GM19328 (cell line): ENCODE measurements at regions not wholly inside any gene's neighbourhood (a gene's known extent, or its start where the extent isn't known, plus 50 kb on each side); places are given as distances from the start of the nearest gene placed in this dataset.
"Not testable (repeated sequence)": the region's sequence is repeated elsewhere in the genome, so short reads cannot be mapped to it uniquely, and the experiment has no call there.

ENCODE experiments used
- ATAC-seq: cut with Tn5 transposase; IDR thresholded peaks from one replicate; pipeline ENCODE4 v1.9.1; 2021; ENCODE audit warnings: mild to moderate bottlenecking, moderate library complexity; ENCODE audit not compliant: unreplicated experiment

DNA sequence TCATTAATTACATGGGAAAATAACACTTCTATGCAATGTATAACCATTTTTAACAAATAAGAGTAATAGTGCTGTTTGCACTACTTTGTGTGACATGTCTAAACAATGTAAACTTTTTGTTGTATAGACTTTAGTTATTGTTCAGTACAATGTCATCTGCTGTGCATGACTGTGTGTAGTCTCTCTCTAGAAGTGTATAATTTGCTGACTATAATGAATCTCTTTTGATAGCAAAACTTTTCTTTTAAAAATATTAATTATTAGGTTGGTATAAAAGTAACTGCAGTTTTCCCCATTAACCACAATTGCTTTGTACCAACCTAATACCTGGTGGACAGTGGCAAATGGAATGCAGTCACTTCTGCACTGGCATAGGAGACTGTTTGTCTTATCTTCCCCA is 124.2 kb upstream of the SGK1 start:
- ATAC-seq = no peak

- ATAC-seq = no peak
Measured at GRCh38 chr6:134438837-134439236, 120.9 kb upstream of the SGK1 start.

GRCh38 chr6:134437376-134437775 is 119.5 kb upstream of the SGK1 start:
- ATAC-seq = no peak

- no peak for ATAC-seq
Measured at GRCh38 chr6:134436950-134437349, 119.0 kb upstream of the SGK1 start.

- ATAC-seq = peak; percentile 85
Measured at GRCh38 chr6:134436281-134436815, 118.4 kb upstream of the SGK1 start.

- peak; percentile 22 for ATAC-seq
Measured at GRCh38 chr6:134435814-134436280, 117.9 kb upstream of the SGK1 start.

DNA sequence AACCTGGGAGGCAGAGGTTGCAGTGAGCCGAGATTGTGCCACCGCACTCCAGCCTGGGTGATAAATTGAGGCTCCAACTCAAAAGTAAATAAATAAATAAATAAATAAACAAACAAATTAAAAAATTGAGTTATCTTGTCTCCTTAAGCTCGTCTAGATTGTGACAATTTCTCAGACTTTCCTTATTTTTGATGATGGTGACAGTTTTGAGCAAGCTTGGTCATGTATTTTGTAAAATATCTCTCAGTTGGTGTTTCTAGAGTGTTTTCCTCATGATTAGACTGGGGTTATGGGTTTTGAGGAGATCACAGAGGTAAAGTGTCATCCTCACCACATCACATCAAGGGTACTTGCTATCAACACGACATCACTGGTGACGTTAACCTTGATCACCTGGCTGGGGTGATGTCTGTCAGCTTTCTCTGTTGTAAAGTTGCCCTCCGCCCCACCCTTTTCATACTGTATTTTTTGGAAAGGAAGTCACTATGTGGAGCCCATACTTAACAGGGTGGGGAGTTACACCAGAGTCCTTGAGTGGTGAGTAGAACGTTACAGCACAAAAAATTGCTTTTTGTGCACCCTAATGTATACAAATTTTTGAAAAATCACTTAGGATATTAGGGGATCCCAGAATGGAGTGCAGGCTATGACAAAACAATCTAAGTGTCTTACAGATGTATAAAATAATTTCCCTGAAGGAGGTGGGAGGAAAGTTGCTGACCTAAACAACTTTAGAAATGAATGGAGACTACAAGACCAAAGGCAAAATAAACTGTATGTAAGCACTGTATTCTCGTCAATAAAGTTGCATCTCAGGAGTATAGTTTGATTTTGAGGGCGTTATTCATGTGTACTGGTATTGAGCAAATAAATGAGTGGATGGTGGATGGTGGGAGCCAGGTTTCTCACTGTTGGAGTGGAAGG is 116.4 kb upstream of the SGK1 start:
- no peak for ATAC-seq

- no peak for ATAC-seq
Measured at GRCh38 chr6:134432036-134432435, 114.1 kb upstream of the SGK1 start.

- no peak for ATAC-seq
Measured at GRCh38 chr6:134431421-134431859, 113.5 kb upstream of the SGK1 start.

DNA sequence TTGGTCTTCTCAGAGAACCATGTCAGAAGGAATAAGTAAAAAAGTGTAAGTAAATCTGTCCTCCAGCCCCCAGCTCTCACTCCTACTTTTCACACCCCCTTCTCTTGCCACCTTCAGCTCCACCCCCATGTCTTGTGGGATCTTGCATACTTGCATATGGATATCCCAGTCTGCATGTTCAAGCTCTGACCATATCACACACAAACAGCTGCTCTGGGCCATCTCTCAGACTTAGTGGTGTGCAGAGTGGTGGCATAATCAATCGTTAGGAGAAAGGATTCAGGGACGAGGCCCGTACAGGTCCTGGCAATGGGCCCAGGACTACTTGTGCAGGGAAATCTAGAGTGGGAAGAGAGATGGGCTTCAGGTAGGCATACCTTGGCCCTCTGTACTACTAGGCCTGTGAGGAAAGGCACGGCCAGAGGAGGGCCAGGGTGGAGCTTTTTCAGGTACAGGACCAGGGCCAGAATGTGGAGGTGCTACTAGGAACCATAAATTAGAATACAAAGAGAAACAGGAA is 112.0 kb upstream of the SGK1 start:
- ATAC-seq = no peak

DNA sequence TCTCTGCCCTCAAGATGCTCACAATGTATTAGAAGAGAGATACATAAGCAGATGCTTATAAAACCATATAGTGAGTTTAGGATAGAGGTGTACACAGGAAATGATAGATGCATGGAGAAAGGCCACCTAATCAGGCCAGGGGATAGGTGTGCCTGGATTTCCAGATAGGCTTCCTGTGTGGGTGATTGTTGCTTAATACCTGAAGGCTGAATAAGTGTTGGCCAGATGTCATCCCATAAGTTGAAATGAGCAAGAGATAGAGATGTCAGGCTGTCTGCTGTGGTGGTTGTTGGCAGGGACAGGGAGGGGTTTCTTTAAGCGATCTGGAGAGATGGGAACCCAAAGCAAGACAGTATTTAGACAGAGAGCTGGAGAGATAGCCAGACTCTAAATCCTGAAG is 109.8 kb upstream of the SGK1 start:
- no peak for ATAC-seq

- no peak for ATAC-seq
Measured at GRCh38 chr6:134426623-134427022, 108.7 kb upstream of the SGK1 start.

GRCh38 chr6:134425917-134426316 is 108.0 kb upstream of the SGK1 start:
- not testable (repeated sequence) for ATAC-seq

GRCh38 chr6:134425513-134425912 is 107.6 kb upstream of the SGK1 start:
- no peak for ATAC-seq

- no peak for ATAC-seq
Measured at GRCh38 chr6:134424798-134425170, 106.9 kb upstream of the SGK1 start.

DNA sequence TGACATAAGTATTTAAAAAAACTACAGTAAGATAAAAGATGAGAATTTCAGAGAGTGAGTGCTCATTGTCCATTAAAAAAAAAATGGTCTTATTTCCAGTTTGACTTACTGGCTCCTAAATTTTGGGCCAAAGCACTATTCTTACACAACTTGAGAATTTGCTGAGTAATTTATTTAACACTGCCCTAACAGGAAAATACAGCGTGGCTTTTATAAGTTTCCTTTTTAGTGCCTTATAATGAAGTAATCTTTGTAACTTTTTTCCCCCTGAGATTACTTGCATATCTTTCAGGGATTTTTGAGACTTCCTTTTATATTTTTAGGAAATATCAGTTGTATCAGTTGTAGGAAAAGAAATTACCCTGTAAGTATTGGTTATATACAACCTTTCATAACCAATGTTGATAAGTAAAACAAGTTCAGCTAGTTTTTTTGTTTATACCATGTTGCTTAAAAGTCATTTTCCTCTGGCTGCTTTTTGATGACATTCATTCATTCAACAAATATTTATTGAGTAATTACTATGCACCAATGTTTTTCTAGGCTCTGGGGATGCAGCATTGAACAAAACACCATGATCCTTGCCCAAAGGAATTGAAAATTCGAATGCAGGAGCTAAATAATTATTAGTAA is 106.4 kb upstream of the SGK1 start:
- no peak for ATAC-seq

- no peak for ATAC-seq
Measured at GRCh38 chr6:134422426-134423231, 104.7 kb upstream of the SGK1 start.

DNA sequence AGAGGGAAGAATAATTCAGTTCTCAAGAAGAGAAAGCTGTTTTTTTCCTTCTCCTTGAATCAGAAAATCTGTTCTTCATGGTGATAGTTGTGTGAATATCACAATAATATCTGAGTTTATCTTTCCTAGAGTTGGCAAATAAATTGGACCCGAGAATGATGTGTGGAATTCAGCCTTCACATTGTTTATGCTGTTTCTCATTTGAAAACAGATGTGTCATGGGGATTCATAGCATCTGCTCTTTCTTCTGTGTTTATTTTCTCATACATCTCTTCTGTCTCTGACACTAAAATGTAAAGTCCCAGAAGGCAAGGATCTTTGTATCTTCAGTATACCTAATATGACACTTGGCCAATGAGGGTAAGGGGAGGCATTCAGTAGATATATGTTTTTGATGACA is 103.6 kb upstream of the SGK1 start:
- ATAC-seq = no peak

- ATAC-seq = no peak
Measured at GRCh38 chr6:134420614-134421181, 102.8 kb upstream of the SGK1 start.

DNA sequence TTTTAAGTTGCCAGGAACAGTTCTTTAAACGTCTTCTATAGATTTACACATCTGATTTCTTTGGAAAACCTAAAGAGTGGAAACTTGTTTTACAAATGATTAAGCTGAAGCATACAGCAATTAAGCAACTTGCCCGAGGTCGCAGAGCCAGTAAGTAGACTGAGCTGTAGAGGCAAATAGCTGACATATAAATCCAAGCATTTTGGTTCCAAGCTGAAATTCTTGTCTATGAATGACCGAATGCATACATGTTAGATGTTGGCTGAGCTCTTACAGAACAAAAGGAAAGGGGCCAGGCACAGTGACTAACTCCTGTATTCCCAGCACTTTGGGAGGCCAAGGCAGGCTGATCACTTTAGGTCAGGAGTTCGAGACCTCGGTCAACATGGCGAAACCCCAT is 101.8 kb upstream of the SGK1 start:
- ATAC-seq = no peak
